ENCODE measurements at regions not wholly inside any gene's neighbourhood (a gene's known extent, or its start where the extent isn't known, plus 50 kb on each side); places are given as distances from the start of the nearest gene placed in this dataset.

GRCh38 chr3:22608721-22609120 lies 594.4 kb upstream of the UBE2E2 start:
- Histone ChIP-seq H3K27ac (ENCODE audit: low read depth, low read length, poor library complexity, severe bottlenecking) (no peak overlapping the region), H3K9me2 (ENCODE audit: low read depth, low read length) (no peaks in the 10 kb centered on the region), H3K9ac (ENCODE audit: low read length) (no peak overlapping the region), H3K27me3 (ENCODE audit: insufficient read depth, low read length) (no peaks in the 10 kb centered on the region), H3K4me2 (ENCODE audit: low read length) (no peak overlapping the region), H2AFZ (ENCODE audit: low read length) (no peak overlapping the region), H3K4me3 (ENCODE audit: low read depth, low read length, poor library complexity, severe bottlenecking) (no peak overlapping the region), H3K4me1 (ENCODE audit: insufficient read depth, low read length, severe bottlenecking) (no peaks in the 10 kb centered on the region), H3K9me3 (ENCODE audit: low read length) (no peaks in the 10 kb centered on the region), H4K20me1 (ENCODE audit: insufficient read depth, low read length) (no peaks in the 10 kb centered on the region), H3K79me2 (ENCODE audit: insufficient read depth, low read length) (no peaks in the 10 kb centered on the region), H3F3A (ENCODE audit: insufficient read depth, low read length) (no peaks in the 10 kb centered on the region), H3K36me3 (ENCODE audit: insufficient read depth, low read length) (no peaks in the 10 kb centered on the region)
- no peak for TF ChIP-seq EZH2 (IDR thresholded peaks at IDR 0.05; ENCODE audit: borderline replicate concordance, low read length)

DNA sequence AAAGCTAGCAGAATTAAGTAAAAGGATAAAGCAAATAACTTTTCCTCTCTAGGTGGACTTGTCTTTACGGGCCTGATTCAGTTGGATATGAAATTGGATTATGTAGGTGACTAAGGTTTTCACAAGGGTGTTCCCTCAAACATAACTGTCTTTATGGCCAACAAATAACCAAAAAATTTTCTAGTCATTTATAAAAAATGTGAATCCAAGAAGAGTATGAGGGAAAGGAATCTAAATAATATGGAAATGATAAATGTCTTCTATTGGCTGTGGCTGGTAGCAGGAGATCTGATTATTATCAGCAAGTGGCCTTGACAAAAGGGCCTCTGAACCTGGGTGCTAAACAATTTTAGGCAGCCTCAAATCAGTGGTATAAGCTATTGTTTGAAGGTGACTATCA lies 594.0 kb upstream of the UBE2E2 start:
- H3K9me2 ChIP-seq (ENCODE audit: low read depth, low read length) = no peaks in the 10 kb centered on the region
- no peaks in the 10 kb centered on the region for H3K79me2 ChIP-seq (ENCODE audit: insufficient read depth, low read length)
- no peak overlapping the region for H2AFZ ChIP-seq (ENCODE audit: low read length)
- no peak overlapping the region for H3K9ac ChIP-seq (ENCODE audit: low read length)
- TF ChIP-seq, protein P1, sequence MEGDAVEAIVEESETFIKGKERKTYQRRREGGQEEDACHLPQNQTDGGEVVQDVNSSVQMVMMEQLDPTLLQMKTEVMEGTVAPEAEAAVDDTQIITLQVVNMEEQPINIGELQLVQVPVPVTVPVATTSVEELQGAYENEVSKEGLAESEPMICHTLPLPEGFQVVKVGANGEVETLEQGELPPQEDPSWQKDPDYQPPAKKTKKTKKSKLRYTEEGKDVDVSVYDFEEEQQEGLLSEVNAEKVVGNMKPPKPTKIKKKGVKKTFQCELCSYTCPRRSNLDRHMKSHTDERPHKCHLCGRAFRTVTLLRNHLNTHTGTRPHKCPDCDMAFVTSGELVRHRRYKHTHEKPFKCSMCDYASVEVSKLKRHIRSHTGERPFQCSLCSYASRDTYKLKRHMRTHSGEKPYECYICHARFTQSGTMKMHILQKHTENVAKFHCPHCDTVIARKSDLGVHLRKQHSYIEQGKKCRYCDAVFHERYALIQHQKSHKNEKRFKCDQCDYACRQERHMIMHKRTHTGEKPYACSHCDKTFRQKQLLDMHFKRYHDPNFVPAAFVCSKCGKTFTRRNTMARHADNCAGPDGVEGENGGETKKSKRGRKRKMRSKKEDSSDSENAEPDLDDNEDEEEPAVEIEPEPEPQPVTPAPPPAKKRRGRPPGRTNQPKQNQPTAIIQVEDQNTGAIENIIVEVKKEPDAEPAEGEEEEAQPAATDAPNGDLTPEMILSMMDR (IDR thresholded peaks at IDR 0.05; ENCODE audit: low read length) = no peak
- no peak for TF ChIP-seq EZH2 (IDR thresholded peaks at IDR 0.05; ENCODE audit: borderline replicate concordance, low read length)
- no peaks in the 10 kb centered on the region for H3K4me1 ChIP-seq (ENCODE audit: insufficient read depth, low read length, severe bottlenecking)
- H3K4me3 ChIP-seq (ENCODE audit: low read depth, low read length, poor library complexity, severe bottlenecking) = no peak overlapping the region
- H3K27me3 ChIP-seq (ENCODE audit: insufficient read depth, low read length) = no peaks in the 10 kb centered on the region
- H3K27ac ChIP-seq (ENCODE audit: low read depth, low read length, poor library complexity, severe bottlenecking) = no peak overlapping the region
- no peaks in the 10 kb centered on the region for H3F3A ChIP-seq (ENCODE audit: insufficient read depth, low read length)
- no peaks in the 10 kb centered on the region for H3K36me3 ChIP-seq (ENCODE audit: insufficient read depth, low read length)
- no peak overlapping the region for H3K4me2 ChIP-seq (ENCODE audit: low read length)
- H4K20me1 ChIP-seq (ENCODE audit: insufficient read depth, low read length) = no peaks in the 10 kb centered on the region
- no peaks in the 10 kb centered on the region for H3K9me3 ChIP-seq (ENCODE audit: low read length)

- H3K4me2 ChIP-seq (ENCODE audit: low read length) = no peak overlapping the region
- H3K36me3 ChIP-seq (ENCODE audit: insufficient read depth, low read length) = no peaks in the 10 kb centered on the region
- no peaks in the 10 kb centered on the region for H3K4me1 ChIP-seq (ENCODE audit: insufficient read depth, low read length, severe bottlenecking)
- H3K27me3 ChIP-seq (ENCODE audit: insufficient read depth, low read length) = no peaks in the 10 kb centered on the region
- H3K4me3 ChIP-seq (ENCODE audit: low read depth, low read length, poor library complexity, severe bottlenecking) = no peak overlapping the region
- no peak for TF ChIP-seq EZH2 (IDR thresholded peaks at IDR 0.05; ENCODE audit: borderline replicate concordance, low read length)
- TF ChIP-seq, protein P1 (IDR thresholded peaks at IDR 0.05; ENCODE audit: low read length) = no peak
- no peak overlapping the region for H3K27ac ChIP-seq (ENCODE audit: low read depth, low read length, poor library complexity, severe bottlenecking)
- no peaks in the 10 kb centered on the region for H3K9me3 ChIP-seq (ENCODE audit: low read length)
- H3K9me2 ChIP-seq (ENCODE audit: low read depth, low read length) = no peaks in the 10 kb centered on the region
- H3F3A ChIP-seq (ENCODE audit: insufficient read depth, low read length) = no peaks in the 10 kb centered on the region
- H4K20me1 ChIP-seq (ENCODE audit: insufficient read depth, low read length) = no peaks in the 10 kb centered on the region
- H3K79me2 ChIP-seq (ENCODE audit: insufficient read depth, low read length) = no peaks in the 10 kb centered on the region
- no peak overlapping the region for H2AFZ ChIP-seq (ENCODE audit: low read length)
- no peak overlapping the region for H3K9ac ChIP-seq (ENCODE audit: low read length)
These were observed 590.2 kb upstream of the UBE2E2 start for GRCh38 chr3:22612927-22613326.

GRCh38 chr3:22615790-22616189 lies 587.3 kb upstream of the UBE2E2 start:
- no peaks in the 10 kb centered on the region for H3F3A ChIP-seq (ENCODE audit: insufficient read depth, low read length)
- H3K9ac ChIP-seq (ENCODE audit: low read length) = no peak overlapping the region
- no peak overlapping the region for H2AFZ ChIP-seq (ENCODE audit: low read length)
- TF ChIP-seq, protein P1 (IDR thresholded peaks at IDR 0.05; ENCODE audit: low read length) = no peak
- TF ChIP-seq EZH2 (IDR thresholded peaks at IDR 0.05; ENCODE audit: borderline replicate concordance, low read length) = no peak
- no peak overlapping the region for H3K4me2 ChIP-seq (ENCODE audit: low read length)
- H3K36me3 ChIP-seq (ENCODE audit: insufficient read depth, low read length) = no peaks in the 10 kb centered on the region
- H3K4me1 ChIP-seq (ENCODE audit: insufficient read depth, low read length, severe bottlenecking) = no peaks in the 10 kb centered on the region
- no peak overlapping the region for H3K27ac ChIP-seq (ENCODE audit: low read depth, low read length, poor library complexity, severe bottlenecking)
- H3K27me3 ChIP-seq (ENCODE audit: insufficient read depth, low read length) = no peaks in the 10 kb centered on the region
- H3K4me3 ChIP-seq (ENCODE audit: low read depth, low read length, poor library complexity, severe bottlenecking) = no peak overlapping the region
- no peaks in the 10 kb centered on the region for H3K79me2 ChIP-seq (ENCODE audit: insufficient read depth, low read length)
- no peaks in the 10 kb centered on the region for H4K20me1 ChIP-seq (ENCODE audit: insufficient read depth, low read length)
- H3K9me3 ChIP-seq (ENCODE audit: low read length) = no peaks in the 10 kb centered on the region
- no peaks in the 10 kb centered on the region for H3K9me2 ChIP-seq (ENCODE audit: low read depth, low read length)
